Stimulated activated CD4-positive, alpha-beta T cell treated with anti-CD3 and anti-CD28 coated beads, Interleukin-1b, Interleukin-23, amount 100 ng/mL, for 4 hours (primary cell): ENCODE measurements at regions not wholly inside any gene's neighbourhood (a gene's known extent, or its start where the extent isn't known, plus 50 kb on each side); places are given as distances from the start of the nearest gene placed in this dataset.
"Not testable (repeated sequence)": the region's sequence is repeated elsewhere in the genome, so short reads cannot be mapped to it uniquely, and the experiment has no call there.

Experiments used
- DNase-seq, 2 donors: peaks; one replicate each; pipeline ENCODE4 v3.0.0-alpha.2; 2020; ENCODE audit warnings: low read depth in 2 of 2

DNA sequence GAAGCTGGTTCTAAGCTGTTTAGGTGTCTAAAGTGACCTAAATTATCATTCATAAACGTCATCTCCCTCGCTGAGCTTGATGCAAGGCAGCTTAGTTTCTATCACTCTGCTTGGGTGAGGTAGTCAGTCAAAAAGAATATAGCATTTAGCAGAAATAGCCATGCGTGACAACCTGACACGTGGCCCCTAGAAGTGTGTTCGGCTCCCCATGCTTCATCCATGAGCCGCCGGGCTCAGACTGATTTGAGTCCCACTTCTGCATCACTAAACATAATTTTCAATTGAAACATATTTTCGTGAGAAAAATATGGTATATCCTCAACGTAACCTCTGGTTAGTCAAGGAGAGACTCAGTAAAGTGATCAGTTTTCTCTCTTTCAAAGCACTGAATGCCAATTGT lies 459.8 kb downstream of the IRS2 start:
- no peak for DNase-seq

DNA sequence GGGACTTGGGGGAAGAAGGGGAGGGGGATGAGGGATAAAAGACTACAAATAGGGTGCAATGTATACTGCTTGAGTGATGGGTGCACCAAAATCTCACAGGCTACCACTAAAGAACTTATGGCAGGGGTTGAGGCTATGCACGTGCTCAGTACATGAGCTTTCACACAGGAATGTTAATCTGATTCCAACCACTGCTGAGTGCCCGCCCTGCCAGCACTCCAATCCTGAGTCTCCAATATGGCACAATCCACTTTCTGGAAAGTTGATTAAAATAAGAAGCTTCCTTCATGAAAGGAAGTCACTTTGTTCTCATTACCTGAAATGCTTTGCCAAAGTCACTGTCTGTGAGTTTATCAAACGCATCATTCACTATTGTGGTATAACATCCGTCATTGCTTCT lies 463.0 kb downstream of the IRS2 start:
- no peak for DNase-seq

DNA sequence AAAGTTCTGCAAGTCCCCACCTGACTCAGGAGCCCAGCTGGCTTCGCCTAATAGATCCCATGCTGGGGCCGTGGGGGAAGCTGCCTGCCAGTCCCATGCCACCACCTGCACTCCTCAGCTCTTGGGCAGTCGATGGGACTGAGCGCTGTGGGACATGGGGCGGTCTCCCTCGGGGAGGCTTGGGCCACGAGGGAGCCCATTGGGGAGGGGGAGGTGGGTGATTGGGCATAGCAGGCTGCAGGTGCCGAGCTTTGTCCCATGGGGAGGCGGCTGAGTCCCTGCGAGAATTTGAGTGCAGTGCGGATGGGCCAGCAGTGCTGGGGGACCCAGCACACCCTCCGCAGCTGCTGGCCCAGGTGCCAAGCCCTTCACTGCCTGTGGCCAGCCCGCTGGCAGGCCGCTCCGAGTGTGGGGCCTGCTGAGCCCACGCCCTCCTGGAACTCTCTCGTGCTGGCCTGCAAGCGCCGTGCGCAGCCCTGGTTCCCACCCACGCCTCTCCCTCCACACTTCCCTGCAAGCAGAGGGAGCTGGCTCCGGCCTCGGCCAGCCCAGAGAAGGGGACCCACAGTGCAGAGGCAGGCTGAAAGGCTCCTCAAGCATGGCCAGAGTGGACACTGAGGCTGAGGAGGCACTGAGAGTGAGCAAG lies 467.3 kb downstream of the IRS2 start:
- DNase-seq = no peak

DNA sequence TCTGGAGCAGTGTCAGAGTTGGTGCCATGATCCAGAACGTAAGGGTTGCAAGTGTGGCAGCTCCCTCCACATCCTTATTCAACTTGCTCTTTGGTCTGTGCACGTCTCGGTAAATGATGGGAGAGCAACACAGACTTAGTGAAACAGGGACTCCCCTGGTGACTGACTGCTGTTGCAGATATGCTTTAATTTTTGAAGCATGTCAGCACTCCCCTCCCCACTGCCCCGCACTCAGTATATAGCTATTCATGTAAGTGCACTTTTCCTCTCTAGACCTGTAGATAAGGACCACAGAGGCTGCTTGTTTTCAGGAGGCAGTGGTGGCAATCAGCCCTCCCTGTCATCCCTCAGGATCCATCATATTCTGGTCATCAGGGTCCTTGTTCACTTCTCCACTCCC lies 470.9 kb downstream of the IRS2 start:
- no peak for DNase-seq

DNA sequence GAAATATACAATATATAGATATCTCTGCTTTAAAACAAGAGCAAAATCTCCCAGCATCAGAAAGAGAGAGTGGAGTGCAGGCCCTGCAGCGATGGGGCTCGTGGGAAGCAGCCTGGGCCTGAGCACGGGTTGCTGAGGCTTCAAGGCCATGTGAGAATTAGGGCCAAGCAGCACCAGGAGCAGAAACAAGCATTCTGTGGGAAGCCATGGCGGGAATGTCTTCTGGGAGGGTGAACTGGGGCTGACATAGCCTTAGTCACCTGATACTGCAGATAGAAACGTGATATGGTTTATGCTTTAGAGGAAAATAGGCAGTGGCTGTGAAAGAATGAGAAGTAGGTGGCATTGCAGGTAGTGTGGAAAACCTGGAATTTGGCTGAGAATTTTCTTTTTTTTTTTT lies 472.3 kb downstream of the IRS2 start:
- DNase-seq = no peak

DNA sequence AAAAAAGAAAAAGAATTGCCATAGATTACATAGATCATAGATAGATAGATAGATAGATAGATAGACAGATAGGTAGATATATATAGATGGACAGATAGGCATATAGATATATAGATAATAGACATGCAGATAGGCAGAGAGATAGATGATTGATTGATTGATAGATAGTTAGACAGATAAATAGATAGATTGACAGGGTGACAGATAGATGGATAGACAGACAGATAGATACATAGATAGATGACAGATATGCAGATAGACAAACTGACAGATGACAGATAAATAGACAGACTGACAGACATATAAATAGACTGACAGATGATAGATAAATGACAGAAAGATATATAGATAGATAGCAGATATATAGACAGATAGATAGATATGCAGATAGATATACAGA lies 474.0 kb downstream of the IRS2 start:
- DNase-seq = no peak

DNA sequence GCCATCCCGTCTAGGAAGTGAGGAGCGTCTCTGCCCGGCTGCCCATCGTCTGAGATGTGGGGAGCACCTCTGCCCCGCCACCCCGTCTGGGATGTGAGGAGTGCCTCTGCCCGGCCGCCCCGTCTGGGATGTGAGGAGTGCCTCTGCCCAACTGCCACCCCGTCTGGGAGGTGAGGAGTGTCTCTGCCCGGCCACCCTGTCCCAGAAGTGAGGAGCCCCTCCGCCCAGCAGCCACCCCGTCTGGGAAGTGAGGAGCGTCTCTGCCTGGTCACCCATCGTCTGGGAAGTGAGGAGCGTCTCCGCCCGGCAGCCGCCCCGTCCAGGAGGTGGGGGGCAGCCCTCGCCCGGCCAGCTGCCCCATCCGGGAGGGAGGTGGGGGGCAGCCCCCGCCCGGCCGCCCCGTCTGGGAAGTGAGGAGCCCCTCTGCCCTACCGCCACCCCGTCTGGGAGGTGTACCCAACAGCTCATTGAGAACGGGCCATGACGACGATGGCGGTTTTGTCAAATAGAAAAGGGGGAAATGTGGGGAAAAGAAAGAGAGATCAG lies 474.9 kb downstream of the IRS2 start:
- not testable (repeated sequence) for DNase-seq

DNA sequence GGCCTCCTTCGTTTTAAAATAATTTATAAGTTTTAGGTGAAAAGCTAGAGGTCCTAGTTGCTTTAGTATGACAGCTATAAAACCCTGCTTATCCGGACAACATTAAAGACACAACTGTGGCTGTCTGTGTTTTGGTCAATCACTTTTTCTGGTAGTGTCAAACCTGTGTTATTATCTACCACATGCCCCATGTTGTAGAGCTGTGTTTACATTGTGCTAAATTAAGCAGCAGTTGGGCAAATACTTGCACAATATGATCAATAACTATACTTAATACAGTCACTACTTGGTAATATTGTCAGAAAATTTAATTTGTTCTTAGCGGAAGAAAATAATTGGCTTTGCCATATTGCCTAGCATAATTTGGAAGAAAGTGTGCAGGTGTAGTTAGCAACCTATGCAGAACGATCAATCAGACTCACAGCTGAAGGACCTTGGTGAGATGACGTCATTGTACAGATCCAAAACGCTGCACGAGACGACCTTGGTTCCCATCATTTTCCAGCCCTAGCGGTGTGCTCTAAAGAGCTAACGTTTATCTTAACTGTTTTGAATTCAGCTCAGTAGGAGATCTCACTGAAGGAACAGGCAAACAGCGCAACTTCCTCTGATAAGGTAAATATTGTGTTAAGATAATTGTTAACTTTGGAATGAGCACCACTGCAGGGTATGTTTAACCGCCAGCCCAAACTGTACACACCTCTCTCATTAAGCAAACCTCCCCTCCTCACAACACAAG lies 476.6 kb downstream of the IRS2 start:
- no peak for DNase-seq

DNA sequence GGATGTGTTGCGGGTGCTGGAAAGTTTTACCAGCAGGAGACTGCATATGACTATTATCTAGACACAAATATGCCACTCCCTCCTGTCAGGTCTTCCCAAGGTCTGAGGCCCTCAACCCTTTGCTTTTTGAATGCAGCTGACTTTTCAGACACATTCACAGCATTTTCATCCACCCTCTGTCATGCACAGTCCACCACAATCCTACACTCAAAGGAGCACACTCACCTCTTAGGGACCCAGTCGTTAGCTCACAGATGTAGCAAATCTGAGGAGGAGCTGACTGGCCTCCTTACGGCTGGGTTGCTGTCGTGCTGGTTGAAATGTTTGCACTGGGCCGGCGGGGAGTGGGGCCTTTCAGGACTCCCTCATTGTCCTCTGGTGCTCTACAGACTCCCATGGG lies 479.4 kb downstream of the IRS2 start:
- no peak for DNase-seq

DNA sequence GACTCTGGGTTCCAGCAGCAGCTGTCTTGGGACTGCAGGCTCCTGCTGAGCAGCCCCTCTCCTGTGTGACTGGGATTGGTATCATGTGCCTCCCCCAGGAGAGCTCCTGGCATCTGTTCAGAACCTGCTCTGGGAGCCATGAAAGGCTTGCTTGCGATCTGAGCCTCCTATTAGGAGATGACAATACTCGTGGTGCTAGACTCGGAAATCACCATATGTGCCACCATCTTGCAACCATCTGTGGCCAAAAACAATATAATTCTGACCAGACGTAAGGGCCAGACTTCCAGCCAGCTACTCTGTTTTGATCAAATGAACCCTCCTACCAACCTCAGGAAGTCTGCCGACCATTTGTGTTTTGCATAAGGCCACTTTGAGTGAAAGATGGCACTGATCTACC lies 484.7 kb downstream of the IRS2 start:
- no peak for DNase-seq

DNA sequence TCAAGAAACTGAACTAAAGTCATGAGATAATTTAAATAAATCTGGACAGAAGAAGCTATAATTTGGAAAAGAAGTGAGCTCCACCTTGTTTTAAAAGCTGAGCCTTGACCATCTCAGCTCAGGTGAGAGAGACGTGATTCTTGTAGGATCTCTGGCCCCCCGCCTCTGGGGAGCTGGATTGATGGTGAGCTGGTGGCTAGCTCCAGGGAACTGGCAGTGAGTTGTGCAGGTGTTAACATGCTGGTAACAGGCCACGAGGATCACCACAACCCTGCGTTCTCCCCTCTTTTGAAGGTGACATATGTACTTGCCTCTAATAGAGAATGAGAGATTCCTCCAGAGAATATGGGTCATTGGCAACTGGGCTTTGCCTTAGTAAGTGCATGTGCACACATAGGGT lies 485.1 kb downstream of the IRS2 start:
- DNase-seq = no peak

DNA sequence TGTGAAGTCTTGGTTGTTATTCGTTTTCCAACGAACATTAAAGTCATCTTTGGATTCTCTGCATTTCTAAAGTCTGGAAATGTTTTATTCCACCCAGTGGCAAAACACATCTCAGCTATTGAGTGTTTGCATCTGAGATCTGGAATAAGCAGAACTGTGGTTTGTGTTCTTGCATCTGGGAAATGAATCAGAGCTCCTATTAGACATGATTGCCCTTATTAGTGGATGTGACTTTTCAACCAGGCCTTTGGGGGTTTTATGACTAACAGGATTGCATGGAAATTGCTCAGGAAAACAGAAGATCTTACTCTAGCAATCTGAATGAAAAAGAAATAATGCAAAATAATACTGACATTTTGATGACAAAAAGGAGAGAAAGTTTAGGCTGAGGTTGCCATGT lies 488.8 kb downstream of the IRS2 start:
- no peak for DNase-seq

DNA sequence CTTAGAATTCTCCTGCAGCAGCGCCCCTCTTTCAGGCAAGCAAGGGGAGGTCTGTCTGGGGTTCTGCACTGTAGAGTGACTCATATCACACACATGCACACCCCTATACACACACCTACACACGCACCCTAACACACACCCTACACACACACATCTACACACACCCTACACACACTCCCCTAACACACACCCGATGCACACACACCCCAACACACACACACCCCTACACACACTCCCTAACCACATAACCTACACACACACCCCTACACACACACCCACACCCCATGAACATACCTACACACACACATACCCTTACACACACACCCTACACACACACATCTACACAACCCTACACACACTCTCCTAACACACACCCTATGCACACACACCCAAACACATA lies 493.2 kb downstream of the IRS2 start:
- DNase-seq = no peak

DNA sequence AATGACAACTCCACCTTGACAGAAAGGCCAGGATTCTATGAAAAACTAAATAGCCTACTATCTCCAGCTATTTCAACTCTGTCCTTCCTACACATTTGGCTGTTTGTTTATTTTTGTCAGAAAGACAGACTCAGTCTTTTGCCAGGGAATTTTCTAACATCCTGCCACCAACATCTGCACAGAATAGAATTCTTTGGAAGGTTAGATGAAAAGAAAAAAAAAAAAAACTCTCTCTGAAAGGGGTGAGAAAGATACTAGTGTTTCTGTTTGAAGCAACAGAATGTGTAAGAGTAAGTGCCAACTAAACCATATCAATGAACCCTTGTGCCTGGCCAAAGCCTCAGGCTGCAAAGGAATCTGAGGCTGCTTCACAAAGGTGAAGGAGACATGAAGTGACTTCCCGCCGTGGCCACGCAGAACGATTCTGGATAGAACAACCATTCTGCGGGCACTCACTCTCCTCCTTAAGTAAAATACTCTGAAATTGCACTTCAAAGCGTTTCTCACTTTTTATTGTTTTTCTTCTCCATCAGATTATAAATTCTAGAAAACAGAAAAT lies 498.2 kb downstream of the IRS2 start:
- DNase-seq = no peak

DNA sequence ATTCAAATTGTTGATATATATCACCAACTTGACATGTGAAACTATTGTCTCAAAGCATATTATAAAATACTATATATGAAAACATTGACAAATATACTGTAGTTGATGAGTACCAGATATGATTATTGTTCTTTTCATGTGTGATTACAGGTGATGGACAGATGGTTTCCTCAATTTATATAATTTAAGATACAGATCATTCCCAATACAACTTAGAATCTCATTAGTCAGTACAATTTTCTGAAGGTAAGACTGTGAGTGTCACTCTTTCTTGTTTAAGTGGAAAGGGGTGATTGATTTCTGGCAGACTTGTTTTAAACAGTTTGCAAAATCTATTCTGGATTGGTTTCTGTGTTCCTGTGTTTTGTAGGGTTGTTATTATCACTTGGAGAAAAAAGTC lies 498.8 kb downstream of the IRS2 start:
- DNase-seq = no peak

DNA sequence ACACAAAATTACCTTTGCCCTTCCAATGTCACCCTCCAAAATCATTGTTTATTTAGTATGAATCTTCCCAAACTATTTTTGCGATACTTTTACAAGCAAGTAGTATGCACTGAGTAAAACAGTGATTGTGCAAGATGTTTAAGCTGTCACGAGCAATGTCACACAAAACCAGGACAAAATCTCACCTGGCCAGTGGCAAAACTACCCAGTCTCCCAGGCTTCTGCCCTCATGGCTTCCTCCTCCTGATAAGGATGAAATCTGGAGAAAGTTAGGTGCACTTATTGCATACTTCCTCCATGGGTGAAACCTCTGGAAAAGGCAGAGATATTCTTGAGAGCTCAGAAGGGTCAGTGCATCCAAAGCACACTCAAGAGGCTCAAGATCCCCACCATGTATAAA lies 500.8 kb downstream of the IRS2 start:
- no peak for DNase-seq

DNA sequence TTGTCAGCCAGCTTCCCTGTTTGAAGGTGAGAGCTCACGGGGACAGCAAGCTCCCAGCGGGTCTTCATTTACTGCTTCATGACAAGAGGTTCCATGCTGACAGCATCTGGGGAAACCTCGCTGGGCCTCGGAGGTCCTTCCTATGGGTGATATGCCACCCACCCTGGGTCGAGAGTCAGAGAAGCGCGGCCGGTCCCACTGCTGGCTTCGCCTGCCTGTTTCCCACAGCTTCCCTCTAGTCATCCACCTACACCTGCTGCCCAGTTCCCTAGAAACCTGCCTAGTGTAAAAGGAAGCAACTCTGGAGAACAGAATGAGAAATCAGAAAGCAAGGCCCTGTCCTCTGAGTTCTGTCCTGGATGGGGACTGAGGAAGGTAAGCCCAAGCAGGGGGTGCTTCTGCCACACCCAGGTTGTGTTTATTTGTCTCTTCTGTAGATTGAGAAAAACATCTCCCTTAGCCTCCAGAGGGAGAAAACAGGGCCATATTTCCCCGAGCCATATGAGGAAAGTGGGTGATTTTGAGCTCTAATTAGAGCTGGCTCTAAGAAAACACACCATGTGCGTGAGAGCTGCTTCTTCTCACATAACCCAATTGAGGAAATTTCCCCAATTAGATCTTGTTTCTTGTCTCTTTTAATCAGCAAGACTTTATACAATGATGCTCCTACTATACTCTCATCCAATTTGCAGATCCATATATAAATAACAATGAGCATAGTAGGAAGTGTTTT lies 504.3 kb downstream of the IRS2 start:
- no peak for DNase-seq

DNA sequence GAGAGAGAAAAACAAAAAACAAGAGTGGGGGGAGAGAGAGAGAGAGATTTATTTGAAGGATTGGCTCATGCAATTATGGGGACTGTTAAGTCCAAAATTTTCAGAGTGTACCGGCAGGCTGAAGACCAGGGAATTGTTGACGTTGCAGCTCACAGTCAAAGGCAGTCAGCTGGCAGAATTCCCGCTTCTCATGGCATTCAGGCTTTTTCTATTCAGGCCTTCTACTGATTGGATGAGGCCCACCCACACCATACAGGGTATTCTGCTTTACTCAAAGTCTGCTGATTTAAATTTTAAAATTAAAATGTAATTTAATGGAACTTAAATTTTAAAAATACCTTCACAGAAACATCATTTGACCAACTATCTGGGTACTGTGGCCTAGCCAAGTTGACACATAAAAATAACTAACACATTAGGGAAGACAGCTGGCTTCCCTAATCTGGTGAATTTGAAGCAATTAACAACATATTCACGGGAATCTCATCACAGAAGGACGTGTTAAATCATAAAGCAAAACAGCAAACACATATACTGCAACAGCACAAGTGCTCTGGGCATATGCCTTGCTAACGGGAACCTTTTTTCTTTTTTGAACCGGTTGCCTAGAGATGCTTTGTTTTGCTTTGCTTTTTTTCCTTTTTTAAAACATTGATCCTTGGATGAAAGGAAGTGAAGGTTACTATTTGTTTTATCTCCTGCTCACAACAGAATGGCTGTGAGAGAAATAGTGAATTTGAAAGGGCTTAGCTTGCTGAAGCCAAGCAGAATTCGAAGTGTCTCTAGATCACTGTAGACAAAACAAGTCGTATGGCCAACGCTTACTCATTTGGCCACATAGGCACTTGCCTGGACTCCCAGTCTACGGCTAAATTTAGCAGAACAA lies 505.1 kb downstream of the IRS2 start:
- no peak for DNase-seq

DNA sequence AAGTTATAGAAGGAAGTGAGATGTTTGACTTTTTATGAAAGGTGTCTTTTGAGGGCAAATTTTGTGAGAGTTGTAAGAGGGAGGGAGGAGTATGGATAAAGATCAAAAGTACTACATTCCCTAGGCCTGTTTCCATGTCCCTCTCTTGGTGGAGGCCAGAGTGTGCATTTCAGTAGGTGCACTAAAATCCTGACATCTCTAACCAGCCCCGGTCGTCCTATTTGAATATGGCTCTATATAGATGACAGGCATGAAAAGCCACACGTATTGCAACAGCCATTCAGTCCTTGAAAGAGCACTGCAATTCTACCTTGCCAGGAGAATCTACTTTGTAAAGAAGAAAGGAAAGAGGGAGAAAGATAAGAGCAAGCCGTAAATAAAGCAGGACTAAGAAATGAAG lies 510.1 kb downstream of the IRS2 start:
- DNase-seq = no peak

DNA sequence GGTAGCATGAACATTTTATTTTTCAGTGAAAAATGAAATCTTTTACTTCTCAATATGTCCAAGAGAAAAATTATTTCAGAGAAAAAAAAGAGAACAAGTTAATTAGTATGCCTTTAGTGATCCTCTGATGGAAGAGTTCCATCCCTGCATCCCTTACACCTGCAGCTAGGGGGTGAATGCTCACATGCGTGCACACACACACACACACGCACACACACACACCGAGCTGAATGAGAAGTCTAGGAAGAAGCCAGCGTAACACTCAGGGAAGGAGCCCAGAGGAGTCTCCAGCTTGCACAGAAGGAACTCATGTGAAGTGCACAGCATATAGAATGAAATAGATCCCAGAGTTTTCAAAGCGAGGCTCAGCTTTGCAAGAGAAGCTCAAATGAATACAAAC lies 510.5 kb downstream of the IRS2 start:
- no peak for DNase-seq

DNA sequence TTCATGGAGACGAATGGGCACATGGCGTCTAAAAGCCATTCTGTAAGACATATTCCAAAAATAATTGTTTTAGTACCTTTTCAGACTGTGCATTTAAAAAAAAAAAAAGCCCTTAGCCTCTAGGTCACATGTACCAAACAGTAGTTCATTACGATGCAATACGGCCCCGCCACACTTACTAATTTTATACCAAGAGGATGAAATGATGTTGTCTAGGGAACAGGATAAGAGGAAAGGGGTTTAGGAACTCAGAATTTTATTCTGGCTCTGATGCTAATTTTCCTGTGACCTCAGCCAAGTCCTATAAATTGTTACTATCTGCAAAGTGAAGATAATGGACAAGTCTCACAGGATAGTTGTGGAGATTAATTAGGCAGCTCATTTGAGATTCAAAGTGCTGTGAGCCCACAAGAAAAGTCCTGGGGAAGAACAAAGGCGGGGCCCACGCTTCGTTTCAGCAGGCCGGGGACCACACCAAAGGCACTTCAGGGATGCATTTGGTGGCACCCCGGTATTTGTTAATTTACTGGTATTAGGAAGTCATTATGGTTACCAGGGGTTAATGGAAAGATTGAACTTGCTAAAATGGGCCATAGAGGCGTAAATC lies 511.1 kb downstream of the IRS2 start:
- no peak for DNase-seq
